ENCODE measurements at regions not wholly inside any gene's neighbourhood (a gene's known extent, or its start where the extent isn't known, plus 50 kb on each side); places are given as distances from the start of the nearest gene placed in this dataset.
"Not testable (repeated sequence)": the region's sequence is repeated elsewhere in the genome, so short reads cannot be mapped to it uniquely, and the experiment has no call there.

DNA sequence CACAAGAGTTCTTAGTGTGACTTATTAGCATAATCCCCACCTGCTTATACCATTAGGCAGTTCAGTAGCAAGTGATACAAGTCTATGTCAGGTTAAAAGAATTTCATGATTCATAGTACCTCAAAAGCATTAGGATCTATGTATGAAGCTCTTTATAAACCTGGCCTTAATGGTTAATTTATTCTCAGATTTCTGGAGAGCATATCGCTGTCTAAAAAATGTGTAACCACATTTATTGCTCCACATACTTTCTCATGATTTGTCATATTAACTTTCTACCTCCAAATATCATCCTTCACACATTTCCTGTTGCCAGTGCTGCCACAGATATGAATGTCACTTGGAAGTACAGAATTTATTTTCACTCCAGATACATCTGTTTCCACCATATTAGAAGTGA is 332.8 kb upstream of the MAP2 start:
- DNase-seq = no peak

DNA sequence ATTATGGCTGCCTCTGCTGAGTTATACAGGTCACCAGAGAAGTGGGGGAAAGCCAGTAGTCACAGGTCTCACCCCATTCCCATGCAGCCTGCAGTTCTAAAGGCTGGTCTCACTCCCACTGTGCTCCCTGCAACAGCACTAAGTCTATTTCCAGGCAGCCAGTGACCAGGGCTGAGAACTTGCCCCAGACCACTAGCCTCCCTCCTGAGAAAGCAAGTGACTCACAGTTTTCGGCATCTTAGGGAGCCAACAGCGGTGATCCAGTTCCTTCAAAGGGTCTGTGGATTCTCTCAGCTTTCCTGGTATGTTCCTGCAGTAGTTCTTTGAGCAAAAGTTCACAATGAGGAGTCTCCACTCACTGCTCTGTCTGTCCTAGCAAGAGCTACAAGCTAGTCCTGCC is 329.6 kb upstream of the MAP2 start:
- no peak for DNase-seq

DNA sequence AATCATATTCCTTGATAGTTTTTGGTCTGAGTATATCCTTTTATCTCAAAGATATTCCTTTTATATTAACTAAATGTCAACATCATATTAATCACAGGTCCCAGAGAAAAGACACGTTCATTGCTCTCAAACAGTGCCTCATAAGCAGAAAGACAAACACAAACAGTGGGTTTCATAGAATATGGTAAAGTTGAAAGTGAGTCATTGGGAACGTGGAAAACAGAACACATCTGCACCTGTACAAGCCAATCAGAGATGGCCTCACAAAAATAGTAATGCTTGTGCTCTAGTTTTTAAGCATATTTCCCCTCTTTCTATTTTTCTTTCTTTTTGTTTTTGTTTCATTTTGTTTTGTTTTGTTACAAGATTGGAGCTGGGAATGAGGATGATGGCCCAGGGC is 328.4 kb upstream of the MAP2 start:
- no peak for DNase-seq

DNA sequence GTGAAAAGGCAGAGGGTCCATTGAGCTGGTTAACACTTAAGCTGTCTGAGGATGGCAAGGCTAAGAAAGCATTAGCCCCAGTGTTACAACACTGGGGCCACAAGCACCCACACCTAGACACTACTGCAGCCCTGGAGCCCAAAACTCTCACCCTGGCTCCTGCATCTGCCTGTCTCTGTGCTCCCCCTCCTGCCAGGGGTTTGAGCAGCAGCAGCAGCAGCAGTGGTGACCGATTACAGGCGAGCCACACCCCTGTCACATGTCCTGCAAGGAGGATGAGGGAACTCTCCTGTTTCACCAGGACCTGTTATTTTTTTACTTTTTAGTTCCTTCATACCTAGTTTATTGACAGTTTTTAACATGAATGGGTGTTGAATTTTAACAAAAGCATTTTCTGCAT is 326.7 kb upstream of the MAP2 start:
- DNase-seq = no peak

DNA sequence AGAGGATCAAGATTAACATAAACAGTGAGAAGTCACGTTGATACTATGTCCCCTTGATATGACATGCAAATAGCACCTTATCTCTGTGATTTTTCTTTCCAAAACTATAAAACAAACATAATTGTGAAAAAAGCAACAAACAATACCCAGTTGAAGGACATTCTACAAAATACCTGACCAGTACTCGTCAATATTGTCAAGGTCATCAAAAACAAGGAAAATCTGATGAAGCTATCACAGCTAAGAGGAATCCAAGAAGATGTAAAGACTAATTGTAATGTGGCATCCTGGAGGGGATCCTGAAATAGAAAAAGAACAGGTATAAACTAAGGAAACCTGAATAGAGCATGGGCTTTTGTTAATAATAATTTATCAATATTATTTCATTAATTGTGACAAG is 321.5 kb upstream of the MAP2 start:
- DNase-seq = no peak

DNA sequence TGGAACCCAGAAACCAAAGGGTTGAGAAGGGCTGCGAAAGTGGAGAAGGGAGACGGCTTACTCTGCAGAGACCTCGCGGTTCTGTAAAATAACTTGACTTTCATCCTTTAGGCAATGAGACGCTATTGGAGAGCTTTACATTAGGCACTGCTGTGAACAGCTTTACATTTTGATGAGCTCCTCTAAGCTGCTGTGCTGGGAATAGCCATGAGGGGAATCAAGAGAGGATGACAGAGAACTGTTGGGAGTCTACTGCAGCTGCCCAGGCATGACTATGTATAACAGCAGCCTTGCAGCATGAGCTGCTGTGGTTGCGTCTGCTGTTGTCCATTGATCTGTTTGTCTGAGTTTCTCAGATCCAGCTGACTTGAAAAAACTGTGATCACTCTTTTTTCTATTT is 310.8 kb upstream of the MAP2 start:
- no peak for DNase-seq

DNA sequence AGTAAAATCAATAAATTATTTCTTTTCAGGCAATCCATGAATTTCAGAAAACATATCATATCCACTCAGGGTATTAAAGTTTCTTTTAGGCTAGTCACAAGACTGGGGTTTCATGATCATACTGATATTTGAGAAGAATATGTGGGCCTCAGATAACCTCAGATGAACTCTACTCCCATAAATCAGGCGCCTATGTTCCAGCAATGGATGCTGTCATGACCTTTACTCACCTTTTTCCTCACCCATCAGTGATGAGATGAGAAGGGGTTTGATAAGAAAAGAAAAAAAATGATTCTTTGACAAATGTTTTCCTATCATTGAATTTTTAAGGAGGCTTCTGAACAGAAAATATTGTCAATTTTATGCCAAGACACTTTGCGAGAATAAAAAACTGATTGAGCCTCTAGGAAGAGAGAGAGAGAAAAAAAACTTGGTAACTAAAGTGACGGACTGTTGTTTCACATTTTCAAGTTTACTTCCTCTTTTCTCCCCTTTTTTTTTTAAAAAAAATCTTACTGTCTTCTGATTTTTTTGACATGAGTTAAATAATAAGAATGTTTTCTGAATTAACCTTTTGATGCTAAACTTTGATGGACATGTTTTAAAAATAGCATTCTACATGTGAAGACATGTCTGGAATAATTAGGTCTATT is 309.1 kb upstream of the MAP2 start:
- DNase-seq = no peak

DNA sequence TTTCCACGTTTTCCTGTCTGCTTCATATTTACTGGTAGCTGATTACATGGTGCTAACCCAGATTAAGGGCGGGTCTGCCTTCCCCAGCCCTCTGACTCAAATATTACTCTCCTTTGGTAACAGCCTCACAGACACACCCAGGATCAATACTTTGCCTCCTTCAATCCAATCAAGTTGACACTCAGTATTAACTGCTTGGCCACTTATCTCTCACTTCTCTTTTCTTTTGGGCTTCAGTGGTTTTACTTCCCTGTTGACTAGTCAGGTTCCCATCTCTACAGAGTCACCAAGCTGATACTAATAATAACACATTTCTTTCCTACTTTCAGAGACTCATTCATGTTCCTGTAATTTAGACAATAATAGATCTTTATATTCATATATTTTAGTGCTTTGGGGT is 302.2 kb upstream of the MAP2 start:
- DNase-seq = no peak

DNA sequence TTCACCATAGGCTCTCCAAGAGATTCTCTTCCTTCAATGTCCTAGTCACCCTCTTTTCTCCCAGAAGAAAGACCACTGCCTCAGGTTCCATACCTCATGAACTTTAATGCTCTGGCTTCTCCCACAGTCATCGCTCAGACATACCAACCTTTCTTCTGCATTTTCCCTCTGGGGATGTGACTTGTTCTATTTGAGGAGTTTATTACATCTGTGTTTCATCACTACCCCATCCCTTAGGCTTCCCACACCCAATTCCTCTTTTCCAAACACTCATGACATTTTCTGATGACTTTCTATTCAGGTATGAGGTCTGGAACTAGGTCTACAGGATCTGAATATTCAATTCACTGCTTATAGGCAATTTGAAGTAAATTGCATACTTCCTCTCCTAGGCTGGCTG is 298.6 kb upstream of the MAP2 start:
- DNase-seq = no peak

DNA sequence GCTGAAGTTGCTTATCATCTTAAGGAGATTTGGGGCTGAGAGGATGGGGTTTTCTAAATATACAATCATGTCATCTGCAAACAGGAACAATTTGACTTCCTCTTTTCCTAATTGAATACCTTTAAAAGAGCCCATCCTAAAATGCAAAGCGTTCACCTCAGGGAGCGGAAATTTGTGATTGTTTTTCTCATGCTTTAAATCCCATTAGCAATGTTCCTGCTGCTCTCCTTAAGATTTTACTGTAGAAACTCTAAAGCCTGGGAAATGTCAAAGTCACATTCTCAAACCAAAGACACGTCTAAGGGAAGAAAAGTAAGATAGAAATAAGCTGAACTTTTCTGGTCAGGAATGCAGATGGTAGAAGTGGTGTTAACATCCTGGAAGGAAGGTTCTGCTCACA is 285.8 kb upstream of the MAP2 start:
- no peak for DNase-seq

DNA sequence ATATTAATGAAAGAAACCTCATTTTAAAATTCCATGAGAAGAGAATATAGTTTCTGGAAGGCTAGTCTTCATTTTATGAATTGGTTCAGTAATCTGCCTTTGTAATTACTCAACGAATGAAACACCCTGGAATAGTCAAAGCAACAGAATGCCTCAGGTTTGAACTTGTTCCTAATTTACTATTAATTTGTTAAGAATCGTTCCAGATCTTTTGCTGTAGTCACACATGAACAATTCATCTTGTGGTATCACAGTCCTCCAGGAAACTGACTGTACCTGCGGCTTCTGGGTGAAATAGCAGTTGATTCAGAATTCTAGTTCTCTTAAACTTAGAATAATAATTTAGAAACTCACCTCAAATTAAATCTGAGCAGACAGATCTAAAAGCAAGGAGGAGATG is 282.7 kb upstream of the MAP2 start:
- DNase-seq = no peak

DNA sequence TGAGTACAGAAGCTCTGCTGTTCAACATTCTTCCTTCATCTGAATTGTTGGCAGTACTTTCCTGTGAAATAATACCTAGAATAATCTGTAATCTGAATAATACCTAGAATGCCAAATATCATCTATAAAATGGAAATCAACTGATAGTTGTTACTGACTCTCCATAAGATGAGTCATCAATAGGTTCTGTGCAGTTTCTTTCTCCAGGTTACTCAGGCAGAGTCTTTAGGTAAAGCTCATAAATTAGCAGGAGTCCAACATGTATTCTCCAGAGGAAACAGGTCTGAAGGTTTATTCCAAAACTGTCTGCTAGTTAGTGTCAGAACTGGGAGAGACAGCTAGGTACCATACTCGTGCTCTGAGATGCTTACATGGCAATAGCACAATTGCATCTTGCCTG is 282.0 kb upstream of the MAP2 start:
- no peak for DNase-seq

DNA sequence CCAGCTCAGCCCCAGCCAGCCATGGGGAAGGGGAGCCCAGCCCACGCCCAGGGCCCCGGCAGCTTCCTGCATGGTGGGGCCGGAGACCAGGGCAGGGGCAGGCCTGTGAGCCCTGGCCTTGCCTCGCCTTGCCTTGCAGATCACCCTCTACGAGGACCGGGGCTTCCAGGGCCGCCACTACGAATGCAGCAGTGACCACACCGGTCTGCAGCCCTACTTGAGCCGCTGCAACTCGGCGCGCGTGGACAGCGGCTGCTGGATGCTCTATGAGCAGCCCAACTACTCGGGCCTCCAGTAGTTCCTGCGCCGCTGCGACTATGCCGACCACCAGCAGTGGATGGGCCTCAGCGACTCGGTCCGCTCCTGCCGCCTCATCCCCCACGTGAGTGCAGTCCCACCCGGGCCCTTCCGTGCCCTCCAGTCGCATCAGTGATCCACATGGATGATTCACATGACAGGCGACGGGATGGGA is 278.6 kb upstream of the MAP2 start:
- DNase-seq = not testable (repeated sequence)

DNA sequence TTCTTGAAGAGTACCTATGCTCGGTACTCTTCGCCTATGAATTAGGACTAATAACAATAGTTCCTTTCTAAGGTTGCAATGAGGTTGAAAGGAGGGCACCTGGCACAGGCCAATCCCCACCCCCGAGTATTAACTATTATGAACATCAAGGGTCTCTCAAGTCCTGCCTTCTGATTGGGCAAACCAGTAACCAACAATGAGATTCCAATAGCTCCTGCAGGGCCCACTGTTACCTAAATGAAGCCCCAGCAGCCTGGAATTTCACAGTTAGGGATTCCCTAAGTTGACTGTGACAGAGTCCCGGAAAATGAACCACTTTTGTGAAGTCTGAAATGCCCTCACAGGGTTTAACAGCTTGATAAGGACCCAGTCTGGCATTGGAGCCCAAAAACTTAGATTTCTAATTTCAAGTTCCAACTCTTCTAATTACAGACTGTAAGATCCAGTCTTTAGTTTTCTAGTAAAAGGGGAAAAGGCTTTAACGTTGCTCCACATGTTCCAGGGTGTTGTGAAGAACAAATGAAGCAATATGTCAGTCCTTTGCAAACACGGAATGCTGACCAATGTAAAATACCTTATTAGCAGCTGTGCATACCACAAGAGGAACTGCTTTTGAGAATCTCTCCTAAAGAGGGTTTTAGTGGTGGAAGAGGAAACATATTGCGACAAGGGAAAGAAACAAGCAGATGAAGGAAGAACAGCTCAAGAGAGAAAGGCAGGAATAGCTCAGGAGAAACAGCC is 277.7 kb upstream of the MAP2 start:
- no peak for DNase-seq

DNA sequence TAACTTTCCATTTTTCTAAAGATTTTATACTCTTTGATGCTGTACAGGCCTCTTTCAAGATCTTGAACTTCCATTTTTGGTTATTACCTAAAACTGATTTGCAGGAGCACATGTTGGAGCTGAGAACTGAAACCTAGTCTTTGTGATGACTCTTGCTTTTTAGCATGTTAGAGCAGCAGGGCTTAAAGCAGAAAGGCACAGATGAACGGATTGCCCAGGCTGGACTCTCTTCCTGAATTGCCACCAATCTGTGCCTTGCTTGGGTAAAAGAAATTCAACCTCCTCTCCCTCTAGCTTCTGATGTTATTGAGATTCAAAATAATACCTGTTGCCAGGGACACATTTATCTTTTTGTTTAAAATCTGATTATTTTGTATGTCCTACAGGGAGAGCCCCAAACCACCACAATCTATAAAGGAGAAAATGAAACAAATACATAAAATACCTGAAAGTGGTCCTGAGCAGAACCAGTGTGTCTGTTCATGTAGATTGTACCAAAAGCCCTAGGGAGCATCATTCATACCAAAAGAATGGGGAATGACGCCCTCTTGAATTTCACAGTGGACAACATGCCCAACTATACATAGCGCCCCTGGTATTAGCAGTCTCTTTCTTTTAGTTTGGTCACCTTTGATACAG is 277.0 kb upstream of the MAP2 start:
- DNase-seq = no peak

DNA sequence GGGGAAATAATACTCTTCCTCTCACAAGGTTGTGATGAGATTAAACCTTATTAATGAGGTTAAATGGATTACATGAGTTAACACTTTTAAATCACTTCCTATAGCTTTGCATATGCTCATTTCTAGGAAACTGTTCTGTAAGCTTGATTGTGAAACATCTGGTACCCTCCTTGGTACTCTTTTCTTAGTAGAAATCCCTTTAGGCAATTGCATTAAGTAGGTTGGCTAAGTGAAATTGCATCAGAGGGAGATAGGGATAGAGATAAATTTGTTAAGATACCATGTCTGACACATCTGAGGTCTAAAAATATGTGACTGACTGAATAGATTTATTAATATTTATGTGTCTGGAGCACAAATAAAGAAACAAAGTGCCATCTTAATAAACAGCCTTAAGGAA is 275.9 kb upstream of the MAP2 start:
- no peak for DNase-seq

DNA sequence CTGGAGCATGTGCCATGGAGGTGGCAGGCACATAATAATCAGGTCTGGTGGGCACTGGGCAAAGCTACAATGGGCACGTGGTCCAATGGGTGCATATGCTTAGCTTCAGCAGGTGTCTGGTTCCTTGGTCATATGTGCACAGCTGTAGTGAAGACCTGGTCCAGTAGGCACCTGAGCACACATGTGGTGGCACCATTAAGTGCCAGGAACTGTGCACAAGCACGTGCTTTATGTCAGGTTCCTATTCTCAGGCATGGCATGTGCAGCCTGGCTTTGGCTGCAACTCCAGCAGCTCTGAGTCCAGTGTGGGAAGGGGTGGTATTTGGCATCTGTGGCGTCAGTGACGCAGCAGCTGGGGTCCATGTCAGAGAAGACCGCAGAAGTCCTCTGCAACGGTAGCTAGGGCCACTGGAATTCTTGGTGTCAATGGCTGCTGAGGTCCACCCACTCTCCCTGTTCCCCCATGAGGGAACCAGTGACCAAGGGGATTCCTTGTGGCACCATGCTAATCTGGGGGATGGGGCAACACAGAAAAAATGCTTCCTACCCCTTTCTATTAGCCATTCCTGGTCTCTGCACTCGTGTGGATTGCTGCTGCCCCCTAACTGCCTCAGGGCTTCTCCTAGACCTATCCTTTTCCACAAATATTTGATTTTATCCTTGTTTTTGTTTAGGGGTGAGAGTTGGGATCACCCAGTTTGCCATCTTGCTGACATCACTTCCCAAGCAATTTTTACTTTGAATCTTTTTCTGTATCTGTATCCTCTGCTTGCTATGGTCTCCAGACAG is 262.9 kb upstream of the MAP2 start:
- no peak for DNase-seq

DNA sequence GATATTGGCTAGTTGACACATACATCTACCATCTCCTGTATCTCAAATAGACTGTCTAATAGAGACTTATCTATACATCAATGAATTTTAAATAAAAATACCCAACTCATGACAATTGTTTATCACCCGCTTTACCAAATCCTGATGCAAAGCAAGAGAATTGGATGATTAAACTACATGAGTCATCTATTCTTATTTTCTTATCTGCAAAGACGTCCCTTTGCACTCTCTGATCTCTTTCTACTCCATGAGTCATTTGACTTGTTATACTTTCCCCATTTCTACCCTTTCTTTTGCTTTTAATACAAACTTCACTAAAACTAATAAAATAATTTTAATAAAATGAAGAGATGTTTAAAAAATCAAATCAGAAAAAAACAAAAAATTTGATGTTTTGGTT is 261.7 kb upstream of the MAP2 start:
- DNase-seq = no peak

DNA sequence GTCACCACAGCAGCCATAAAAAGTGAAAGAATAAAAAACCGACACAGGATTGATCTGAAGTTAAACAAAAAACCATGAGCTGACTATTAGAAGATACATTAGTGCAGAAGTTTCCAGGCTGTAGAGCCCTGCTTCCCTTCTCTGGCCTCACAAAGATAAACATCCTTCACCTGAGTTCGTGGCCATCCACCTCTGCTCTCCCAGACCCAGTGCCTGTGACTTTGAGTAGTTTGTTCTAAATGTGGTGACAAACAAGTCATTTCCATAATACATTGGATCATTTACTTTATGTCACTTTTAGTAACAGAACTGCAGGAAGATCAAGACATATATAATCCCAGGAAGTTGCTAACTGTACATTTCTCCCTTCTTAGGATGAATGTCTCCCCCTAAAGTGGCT is 241.9 kb upstream of the MAP2 start:
- no peak for DNase-seq

DNA sequence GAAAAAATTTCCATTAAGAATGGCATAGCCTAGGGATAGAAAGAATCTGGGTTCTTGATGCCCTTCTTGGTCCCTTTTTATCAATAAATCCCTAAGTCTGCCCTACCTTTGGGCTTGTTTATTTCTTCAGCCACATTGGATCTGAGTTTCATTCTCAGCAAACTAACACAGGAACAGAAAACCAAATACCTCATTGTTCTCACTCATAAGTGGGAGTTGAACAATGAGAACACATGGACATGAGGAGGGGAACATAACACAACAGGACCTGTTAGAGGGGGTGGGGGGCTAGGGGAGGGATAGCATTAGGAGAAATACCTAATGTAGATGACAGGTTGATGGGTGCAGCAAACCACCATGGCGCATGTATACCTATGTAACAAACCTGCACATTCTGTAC is 237.0 kb upstream of the MAP2 start:
- peak; percentile 1 for DNase-seq

DNA sequence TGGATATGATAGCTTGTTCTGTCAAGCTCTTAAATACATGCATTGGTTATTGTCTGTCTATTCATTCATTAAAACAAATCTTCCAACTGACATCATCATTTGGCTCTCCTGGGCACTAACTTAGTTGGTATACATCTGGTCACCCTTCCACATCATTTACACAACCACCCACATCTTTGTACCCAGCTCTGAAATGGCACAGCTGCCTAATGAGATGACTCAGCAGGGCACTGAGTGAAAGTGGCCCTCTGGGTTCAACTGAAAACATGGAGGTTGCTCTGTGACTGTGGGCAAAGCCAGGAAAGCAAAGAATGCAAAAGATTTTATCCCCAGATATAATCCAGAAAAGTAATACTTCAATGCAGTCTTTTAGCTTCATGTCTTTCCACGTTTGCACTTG is 234.0 kb upstream of the MAP2 start:
- DNase-seq = no peak

DNA sequence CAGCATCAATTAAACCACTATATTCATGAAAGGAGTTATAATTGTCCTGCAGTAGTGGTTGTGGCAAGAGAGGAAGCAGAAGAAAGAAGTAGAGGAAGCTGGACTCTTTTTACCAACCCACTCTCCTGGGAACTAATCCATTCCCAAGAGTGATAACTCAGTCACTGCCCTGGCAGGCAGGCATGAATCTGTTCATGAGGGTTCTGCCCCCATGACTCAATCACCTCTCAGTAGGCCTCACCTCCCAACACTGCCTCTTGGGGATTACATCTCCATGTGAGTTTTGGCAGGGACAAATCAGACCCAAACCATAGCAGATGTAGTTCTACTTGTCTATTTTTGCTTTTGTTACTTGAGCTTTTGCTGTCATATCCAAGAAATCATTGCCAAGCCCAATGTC is 232.7 kb upstream of the MAP2 start:
- no peak for DNase-seq

DNA sequence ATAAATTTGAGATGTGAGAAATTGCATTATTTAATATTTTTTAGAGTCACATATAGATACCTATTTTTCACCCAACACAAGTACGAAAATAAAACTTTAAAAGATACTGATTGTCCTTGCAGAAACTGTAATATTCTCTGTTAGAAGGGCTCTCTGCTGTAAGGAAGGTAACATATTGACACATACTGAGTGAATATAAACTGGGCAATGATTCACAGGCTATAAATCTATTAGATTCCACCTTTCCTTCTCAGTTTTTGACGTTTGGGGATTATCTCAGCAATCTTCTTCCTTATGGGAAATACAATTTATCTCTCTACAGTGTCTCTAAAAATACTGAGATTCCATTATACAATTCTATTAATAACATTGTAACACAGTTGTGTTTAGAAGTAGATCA is 229.1 kb upstream of the MAP2 start:
- no peak for DNase-seq

DNA sequence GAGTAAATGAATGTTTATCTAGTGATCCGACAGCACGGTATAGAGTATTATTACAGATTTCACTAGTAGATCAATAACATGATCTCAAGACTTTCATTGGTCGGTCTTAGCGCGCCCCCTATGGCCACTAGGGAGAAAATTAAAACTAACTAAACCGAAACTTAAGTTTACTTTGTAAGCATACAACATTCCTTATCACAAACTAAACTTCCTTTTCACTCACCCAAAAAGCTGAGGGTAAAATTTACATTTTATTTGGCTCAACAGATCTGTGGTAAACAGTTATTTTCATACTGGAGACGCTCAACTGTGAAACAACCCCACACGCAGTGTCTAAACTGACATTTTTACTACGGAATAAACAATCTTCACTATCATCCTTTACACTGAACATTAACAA is 215.6 kb upstream of the MAP2 start:
- DNase-seq = no peak
